Activated CD4-positive, alpha-beta T cell treated with anti-CD3 and anti-CD28 coated beads, Interleukin-2, amount 10 ng/mL, durations not matched to agents 7 days and 5 days (primary cell): ENCODE measurements at regions not wholly inside any gene's neighbourhood (a gene's known extent, or its start where the extent isn't known, plus 50 kb on each side); places are given as distances from the start of the nearest gene placed in this dataset.

ENCODE experiments used
- CTCF ChIA-PET: fragments of 350-600 bp; sonication (Branson Sonifier 250); formaldehyde crosslinking; loops from one replicate; lab custom pipeline; 2021; ENCODE audit warnings: antibody characterized with exemption; lab: Charles Lee
- POLR2A ChIA-PET: fragments of 350-600 bp; sonication (Branson Sonifier 250); formaldehyde crosslinking; loops from one replicate; lab custom pipeline; 2021; ENCODE audit warnings: antibody characterized with exemption; lab: Charles Lee
- DNase-seq: peaks from one replicate; pipeline ENCODE4 v3.0.0-alpha.2; 2020
- H3K27ac Mint-ChIP-seq: one replicate; pipeline ENCODE4 v1.8.0; 2021; ENCODE audit warnings: mild to moderate bottlenecking, moderate library complexity, mixed read lengths
- H3K27me3 Mint-ChIP-seq: one replicate; pipeline ENCODE4 v1.8.0; 2021; ENCODE audit warnings: mixed read lengths
- H3K36me3 Mint-ChIP-seq: one replicate; pipeline ENCODE4 v1.8.0; 2021; ENCODE audit warnings: low read depth, mixed read lengths
- H3K4me1 Mint-ChIP-seq: one replicate; pipeline ENCODE4 v1.8.0; 2021; ENCODE audit warnings: mixed read lengths
- H3K4me3 Mint-ChIP-seq: one replicate; pipeline ENCODE4 v1.8.0; 2021; ENCODE audit warnings: mild to moderate bottlenecking, moderate library complexity, mixed read lengths
- H3K9me3 Mint-ChIP-seq: one replicate; pipeline ENCODE4 v1.8.0; 2021; ENCODE audit warnings: mixed read lengths

GRCh38 chr6:135743476-135743875, 108.0 kb upstream of the PDE7B start:
- Mint-ChIP-seq H3K4me3 (no peak overlapping the region), H3K36me3 (no peaks in the 10 kb centered on the region), H3K4me1 (no peaks in the 10 kb centered on the region), H3K27ac (no peak overlapping the region), H3K27me3 (no peaks in the 10 kb centered on the region), H3K9me3 (no peaks in the 10 kb centered on the region)
- POLR2A ChIA-PET: no interaction called here
- DNase-seq: no peak
- CTCF ChIA-PET: interaction anchor here (1.6 kb wide), 1 partner anchor 28 kb away, joined by 7 read pairs; no protein-coding TSS in a partner anchor

GRCh38 chr6:135748189-135748588, 103.3 kb upstream of the PDE7B start:
- no peak for DNase-seq
- Mint-ChIP-seq H3K4me3 (no peak overlapping the region), H3K36me3 (no peaks in the 10 kb centered on the region), H3K27ac (no peak overlapping the region), H3K27me3 (peaks cover 3% of the 10 kb centered on the region), H3K4me1 (no peaks in the 10 kb centered on the region), H3K9me3 (no peaks in the 10 kb centered on the region)
- POLR2A ChIA-PET: no interaction called here
- CTCF ChIA-PET: no interaction called here

GRCh38 chr6:135750081-135750480, 101.4 kb upstream of the PDE7B start:
- Mint-ChIP-seq H3K27me3 (peaks cover 3% of the 10 kb centered on the region), H3K36me3 (no peaks in the 10 kb centered on the region), H3K4me1 (no peaks in the 10 kb centered on the region), H3K9me3 (no peaks in the 10 kb centered on the region), H3K27ac (no peak overlapping the region), H3K4me3 (no peak overlapping the region)
- CTCF ChIA-PET: no interaction called here
- POLR2A ChIA-PET: no interaction called here
- DNase-seq: no peak

GRCh38 chr6:135753196-135753595, 98.3 kb upstream of the PDE7B start:
- H3K4me3 Mint-ChIP-seq: no peak overlapping the region
- H3K27ac Mint-ChIP-seq: no peak overlapping the region
- peaks cover 3% of the 10 kb centered on the region for H3K27me3 Mint-ChIP-seq
- no peak for DNase-seq
- no peaks in the 10 kb centered on the region for H3K4me1 Mint-ChIP-seq
- CTCF ChIA-PET: no interaction called here
- H3K9me3 Mint-ChIP-seq: no peaks in the 10 kb centered on the region
- POLR2A ChIA-PET: no interaction called here
- H3K36me3 Mint-ChIP-seq: no peaks in the 10 kb centered on the region

GRCh38 chr6:135759831-135760230, 91.7 kb upstream of the PDE7B start:
- Mint-ChIP-seq H3K36me3 (no peaks in the 10 kb centered on the region), H3K4me3 (no peak overlapping the region), H3K27me3 (no peaks in the 10 kb centered on the region), H3K4me1 (no peaks in the 10 kb centered on the region), H3K27ac (no peak overlapping the region), H3K9me3 (peaks cover 18% of the 10 kb centered on the region)
- ChIA-PET POLR2A (no interaction called here), CTCF (interaction anchor here (0.9 kb wide), 1 partner anchor 666 kb away, joined by 3 read pairs; no protein-coding TSS in a partner anchor)
- DNase-seq: no peak

GRCh38 chr6:135774006-135774405, 77.5 kb upstream of the PDE7B start:
- H3K27ac Mint-ChIP-seq: no peak overlapping the region
- DNase-seq: no peak
- ChIA-PET POLR2A (no interaction called here), CTCF (no interaction called here)
- H3K4me1 Mint-ChIP-seq: no peaks in the 10 kb centered on the region
- H3K27me3 Mint-ChIP-seq: no peaks in the 10 kb centered on the region
- H3K36me3 Mint-ChIP-seq: no peaks in the 10 kb centered on the region
- no peak overlapping the region for H3K4me3 Mint-ChIP-seq
- no peaks in the 10 kb centered on the region for H3K9me3 Mint-ChIP-seq

GRCh38 chr6:135779213-135779612, 72.3 kb upstream of the PDE7B start:
- CTCF ChIA-PET: no interaction called here
- Mint-ChIP-seq H3K4me3 (no peak overlapping the region), H3K4me1 (no peaks in the 10 kb centered on the region), H3K27me3 (no peaks in the 10 kb centered on the region), H3K27ac (no peak overlapping the region), H3K9me3 (no peaks in the 10 kb centered on the region), H3K36me3 (no peaks in the 10 kb centered on the region)
- DNase-seq: no peak
- POLR2A ChIA-PET: no interaction called here

DNA sequence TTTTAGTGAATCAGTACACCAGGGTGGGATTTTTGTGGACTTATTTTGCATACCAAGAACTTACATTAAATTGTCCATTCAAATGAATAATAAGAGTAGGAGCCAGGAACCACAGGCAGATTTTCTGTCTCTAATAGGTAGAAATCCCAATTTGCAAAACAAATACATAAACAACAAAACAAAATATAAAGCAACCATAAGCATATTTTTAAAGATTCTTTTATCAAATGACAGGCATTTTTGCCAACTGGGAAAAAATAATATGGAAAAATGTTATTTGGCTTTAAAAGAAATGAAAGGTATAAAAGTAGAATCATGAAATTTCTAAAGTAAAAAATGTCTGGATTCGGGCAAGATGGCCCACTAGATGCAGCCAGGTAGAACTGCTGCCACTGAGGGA, 71.2 kb upstream of the PDE7B start:
- DNase-seq: no peak
- ChIA-PET POLR2A (no interaction called here), CTCF (no interaction called here)
- Mint-ChIP-seq H3K27me3 (no peaks in the 10 kb centered on the region), H3K27ac (no peak overlapping the region), H3K9me3 (no peaks in the 10 kb centered on the region), H3K36me3 (no peaks in the 10 kb centered on the region), H3K4me1 (no peaks in the 10 kb centered on the region), H3K4me3 (no peak overlapping the region)

DNA sequence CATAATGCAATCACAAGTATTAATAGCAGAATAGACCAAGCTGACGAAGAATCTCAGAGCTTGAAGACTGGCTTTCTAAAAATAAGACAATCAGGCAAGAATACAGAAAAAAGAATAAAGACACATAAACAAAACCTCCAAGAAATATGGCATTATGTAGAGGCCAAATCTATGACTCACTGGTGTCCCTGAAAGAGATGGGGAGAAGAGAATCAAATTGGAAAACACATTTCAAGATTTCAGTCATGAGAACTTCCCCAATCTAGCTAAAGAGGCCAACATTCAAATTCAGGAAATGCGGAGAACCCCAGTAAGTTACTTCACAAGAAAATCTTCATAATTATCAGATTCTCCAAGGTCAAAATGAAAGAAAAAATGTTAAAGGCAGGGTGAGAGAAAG, 69.0 kb upstream of the PDE7B start:
- H3K27me3 Mint-ChIP-seq: no peaks in the 10 kb centered on the region
- ChIA-PET POLR2A (no interaction called here), CTCF (no interaction called here)

DNA sequence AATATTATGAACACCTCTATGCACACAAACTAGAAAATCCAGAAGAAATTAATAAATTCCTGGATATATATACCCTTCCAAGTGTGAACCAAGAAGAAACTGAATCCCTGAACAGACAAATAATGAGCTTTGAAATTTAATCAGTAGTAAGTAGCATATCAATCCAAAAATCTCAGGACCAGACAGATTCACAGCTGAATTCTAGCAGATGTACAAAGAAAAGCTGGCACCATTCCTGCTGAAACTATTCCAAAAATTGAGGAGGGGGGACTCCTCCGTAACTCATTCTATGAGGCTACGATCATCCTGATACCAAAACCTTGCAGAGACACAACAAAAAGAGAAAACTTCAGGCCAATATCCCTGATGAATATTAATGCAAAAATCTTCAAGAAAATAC, 67.0 kb upstream of the PDE7B start:
- CTCF ChIA-PET: interaction anchor here (0.5 to 0.6 kb wide), 2 partner anchors 22 to 1590 kb away, joined by 3 to 6 read pairs; no protein-coding TSS in a partner anchor
- Mint-ChIP-seq H3K36me3 (no peaks in the 10 kb centered on the region), H3K4me3 (no peak overlapping the region), H3K27ac (no peak overlapping the region), H3K9me3 (no peaks in the 10 kb centered on the region), H3K27me3 (no peaks in the 10 kb centered on the region), H3K4me1 (no peaks in the 10 kb centered on the region)
- POLR2A ChIA-PET: no interaction called here
- DNase-seq: no peak

More for the DNA sequence above, 69.0 kb upstream of the PDE7B start:
- DNase-seq: no peak
- no peaks in the 10 kb centered on the region for H3K9me3 Mint-ChIP-seq
- H3K27ac Mint-ChIP-seq: no peak overlapping the region
- H3K4me1 Mint-ChIP-seq: no peaks in the 10 kb centered on the region
- no peak overlapping the region for H3K4me3 Mint-ChIP-seq
- H3K36me3 Mint-ChIP-seq: no peaks in the 10 kb centered on the region

- ChIA-PET CTCF (no interaction called here), POLR2A (no interaction called here)
- DNase-seq: no peak
- Mint-ChIP-seq H3K4me3 (no peak overlapping the region), H3K36me3 (no peaks in the 10 kb centered on the region), H3K4me1 (no peaks in the 10 kb centered on the region), H3K27me3 (no peaks in the 10 kb centered on the region), H3K27ac (no peak overlapping the region), H3K9me3 (no peaks in the 10 kb centered on the region)
Measured at GRCh38 chr6:135789375-135790050, 62.0 kb upstream of the PDE7B start.

DNA sequence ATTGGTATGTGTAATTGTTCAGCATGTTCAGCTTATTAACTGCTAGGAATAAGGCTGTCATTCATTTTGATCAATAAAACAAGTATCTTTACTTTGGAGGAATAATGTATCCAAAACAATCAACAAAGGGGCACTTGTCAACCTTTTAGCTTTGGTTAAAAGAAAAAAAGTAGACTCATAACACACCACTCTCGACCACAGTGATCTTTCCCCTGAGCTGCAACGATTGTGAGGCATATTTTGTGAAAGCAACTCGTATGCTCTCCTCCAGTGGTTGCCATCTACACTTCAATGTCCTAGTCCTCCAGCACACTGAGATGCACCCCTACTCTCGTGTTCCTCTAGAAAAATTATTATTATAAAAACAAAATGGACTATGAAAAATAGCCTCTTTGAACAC, 60.1 kb upstream of the PDE7B start:
- Mint-ChIP-seq H3K27me3 (no peaks in the 10 kb centered on the region), H3K27ac (no peak overlapping the region), H3K36me3 (no peaks in the 10 kb centered on the region), H3K4me1 (no peaks in the 10 kb centered on the region), H3K9me3 (no peaks in the 10 kb centered on the region), H3K4me3 (no peak overlapping the region)
- CTCF ChIA-PET: interaction anchor here (0.5 kb wide), 1 partner anchor 696 kb away, joined by 3 read pairs; no protein-coding TSS in a partner anchor
- POLR2A ChIA-PET: no interaction called here
- DNase-seq: no peak

GRCh38 chr6:135796643-135797305, 54.7 kb upstream of the PDE7B start:
- DNase-seq: no peak
- CTCF ChIA-PET: no interaction called here
- Mint-ChIP-seq H3K27me3 (no peaks in the 10 kb centered on the region), H3K36me3 (no peaks in the 10 kb centered on the region), H3K4me3 (no peak overlapping the region), H3K9me3 (no peaks in the 10 kb centered on the region), H3K27ac (no peak overlapping the region), H3K4me1 (no peaks in the 10 kb centered on the region)
- POLR2A ChIA-PET: no interaction called here
